HG03135 (cell line): ENCODE measurements at regions not wholly inside any gene's neighbourhood (a gene's known extent, or its start where the extent isn't known, plus 50 kb on each side); places are given as distances from the start of the nearest gene placed in this dataset.
"Not testable (repeated sequence)": the region's sequence is repeated elsewhere in the genome, so short reads cannot be mapped to it uniquely, and the experiment has no call there.

Experiments used
- ATAC-seq: cut with Tn5 transposase; IDR thresholded peaks from one replicate; pipeline ENCODE4 v1.9.1; 2021; ENCODE audit warnings: mild to moderate bottlenecking, moderate library complexity; ENCODE audit not compliant: unreplicated experiment

GRCh38 chr6:149127212-149127611 is 190.3 kb upstream of the TAB2 start:
- ATAC-seq, result no peak

DNA sequence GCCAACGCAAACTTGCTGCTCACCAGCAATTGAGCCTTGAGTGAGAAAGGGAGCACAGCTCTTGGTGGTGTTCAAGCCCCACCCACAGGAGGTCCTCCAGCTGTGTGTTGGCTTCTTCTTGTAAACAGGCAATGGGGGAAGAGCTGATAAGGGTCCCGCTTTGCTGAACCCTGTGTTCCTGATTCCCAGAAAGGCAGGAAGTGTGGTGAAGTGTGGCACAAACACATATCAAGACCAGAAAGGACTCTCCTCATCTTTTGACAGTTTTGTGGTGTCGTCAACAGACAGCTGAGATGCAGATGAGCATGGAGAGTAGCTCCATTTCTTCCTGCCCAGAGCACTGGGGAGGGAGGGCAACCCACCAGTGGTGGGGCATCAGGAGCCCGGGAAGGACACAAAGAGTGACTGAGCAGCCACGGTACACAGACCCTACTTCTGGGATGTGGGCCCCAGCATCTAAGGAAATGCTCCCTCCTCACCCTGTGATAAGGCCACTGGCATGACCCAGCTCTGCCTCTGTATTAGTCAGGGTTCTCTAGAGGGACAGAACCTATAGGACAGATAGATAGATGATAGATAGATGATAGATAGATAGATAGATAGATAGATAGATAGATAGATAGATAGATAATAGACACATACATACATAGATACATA is 188.9 kb upstream of the TAB2 start:
- ATAC-seq, result no peak

- peak; percentile 62 for ATAC-seq
These were observed 188.0 kb upstream of the TAB2 start for GRCh38 chr6:149129371-149130077.

GRCh38 chr6:149130090-149130489 is 187.4 kb upstream of the TAB2 start:
- ATAC-seq, result no peak

DNA sequence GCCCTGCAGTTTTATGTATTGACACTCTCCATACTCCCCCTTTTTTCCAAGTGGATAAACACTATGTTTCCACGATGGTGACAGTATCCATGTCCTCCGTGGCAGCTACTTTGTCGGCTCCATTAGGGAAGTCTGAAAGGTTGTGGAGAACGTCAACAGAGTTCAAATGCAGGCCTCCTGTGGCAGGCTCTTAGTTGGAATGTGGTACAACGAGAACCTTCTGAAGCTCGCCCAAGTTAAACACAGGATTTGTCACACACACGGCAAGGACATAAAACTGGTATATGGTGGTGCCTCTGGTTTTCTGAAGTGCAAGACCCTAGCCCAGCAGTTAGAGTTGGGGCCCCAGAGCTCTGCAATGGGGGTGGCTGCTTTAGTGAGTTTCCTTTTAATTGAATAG is 187.0 kb upstream of the TAB2 start:
- no peak for ATAC-seq

DNA sequence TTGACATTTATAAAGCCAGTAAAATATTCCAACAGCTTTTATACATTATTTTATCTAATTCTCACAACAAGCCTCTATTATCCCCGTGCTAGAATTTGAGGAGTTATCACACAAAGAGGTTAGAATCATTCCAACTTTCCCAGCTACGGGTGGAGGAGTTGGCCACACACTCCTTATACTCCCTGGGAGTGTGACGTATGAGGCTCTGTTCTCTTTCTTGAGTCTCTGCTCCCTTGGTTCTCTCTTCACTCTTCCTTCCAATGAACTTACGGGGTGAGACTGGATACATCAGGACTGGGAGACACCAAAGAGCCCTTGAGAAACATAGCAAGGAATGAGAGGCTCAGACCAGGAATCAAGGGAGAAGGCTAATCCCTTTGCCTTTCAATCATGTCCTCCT is 185.6 kb upstream of the TAB2 start:
- no peak for ATAC-seq

- ATAC-seq, result no peak
These were observed 185.2 kb upstream of the TAB2 start for GRCh38 chr6:149132336-149132735.

DNA sequence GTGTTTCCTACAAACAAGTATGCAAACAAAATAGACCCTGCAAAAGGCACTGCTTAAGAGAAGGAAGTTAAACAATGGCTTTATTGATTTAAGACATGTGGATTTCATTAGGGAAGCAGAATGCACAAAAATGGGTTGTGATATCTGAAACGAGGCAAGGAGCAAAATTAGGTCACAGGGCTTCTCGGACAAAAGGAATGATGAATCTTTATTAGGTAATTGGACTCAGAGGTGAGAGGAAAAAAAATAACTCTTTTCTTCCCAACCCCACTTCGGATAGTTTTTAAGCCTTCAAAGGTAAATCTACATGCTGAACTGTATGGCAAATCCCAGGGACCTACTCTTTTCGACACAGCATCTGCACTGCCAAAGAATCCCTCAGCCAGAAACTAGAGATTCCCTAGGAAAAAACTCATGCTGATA is 183.0 kb upstream of the TAB2 start:
- no peak for ATAC-seq

DNA sequence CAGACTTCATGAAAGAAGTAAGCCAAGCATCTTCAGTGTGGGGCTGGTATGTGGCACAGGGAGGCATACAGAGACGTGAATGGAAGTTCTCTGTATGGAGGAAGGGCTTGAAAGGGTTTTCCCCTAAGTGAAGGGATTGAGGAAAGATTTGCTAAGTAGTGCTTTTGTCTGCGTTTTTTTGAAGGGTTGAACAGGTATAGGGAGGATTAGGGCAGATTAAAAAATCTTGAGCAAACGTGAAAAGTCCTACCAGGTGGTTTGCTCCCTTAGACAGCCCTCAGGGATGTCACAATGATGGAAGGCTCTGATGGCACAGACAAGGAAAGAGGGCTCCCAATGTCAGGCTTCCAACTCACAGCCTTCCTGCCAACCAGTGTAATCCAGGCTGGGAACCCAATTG is 181.7 kb upstream of the TAB2 start:
- no peak for ATAC-seq

GRCh38 chr6:149136273-149136912 is 181.1 kb upstream of the TAB2 start:
- ATAC-seq, result no peak

- no peak for ATAC-seq
These were observed 180.6 kb upstream of the TAB2 start for GRCh38 chr6:149136913-149137286.

DNA sequence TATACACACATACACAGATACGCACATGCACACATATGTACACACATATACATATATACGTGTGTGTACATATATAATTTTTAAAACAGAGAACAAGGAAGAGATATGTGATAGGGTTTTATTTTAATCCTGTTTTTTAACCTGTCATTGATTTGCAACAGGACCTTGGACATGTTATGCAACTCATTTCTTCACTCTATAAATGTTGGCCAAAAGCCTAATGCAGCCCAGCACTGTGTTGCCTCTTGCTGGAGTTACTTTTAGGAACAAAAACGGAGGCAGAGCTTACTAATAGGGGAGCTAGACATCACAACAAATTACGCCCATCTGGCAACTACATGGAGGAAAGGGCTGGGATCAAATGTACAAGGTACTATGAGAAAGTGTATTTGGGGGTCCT is 179.9 kb upstream of the TAB2 start:
- ATAC-seq, result no peak

- no peak for ATAC-seq
These were observed 179.4 kb upstream of the TAB2 start for GRCh38 chr6:149138089-149138488.

DNA sequence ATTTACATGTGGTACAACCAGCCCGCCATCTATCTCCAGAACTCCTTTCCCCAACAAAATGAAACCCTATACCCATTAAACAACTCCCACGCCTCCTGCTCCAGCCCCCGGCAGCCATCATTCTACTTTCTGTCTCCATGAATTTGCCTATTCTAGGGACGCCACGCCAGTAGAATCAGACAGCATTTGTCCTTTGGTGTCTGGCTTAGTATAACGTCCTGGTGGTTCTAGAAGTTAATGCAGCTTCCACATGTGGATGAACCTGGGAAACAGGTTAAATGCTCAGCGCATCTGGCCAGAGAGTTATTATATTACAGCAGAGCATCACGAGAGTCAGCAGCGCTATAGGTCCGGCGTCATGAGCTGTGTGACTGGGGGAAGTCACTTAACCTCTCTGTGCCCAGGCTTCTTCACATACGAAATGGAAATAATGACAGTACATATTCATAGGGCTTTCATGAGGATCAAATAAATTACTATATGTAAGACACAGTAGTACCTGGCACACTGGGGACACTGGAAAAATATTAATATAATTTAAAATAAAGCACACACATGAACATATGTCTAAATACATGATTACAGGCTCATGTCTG is 178.7 kb upstream of the TAB2 start:
- no peak for ATAC-seq

DNA sequence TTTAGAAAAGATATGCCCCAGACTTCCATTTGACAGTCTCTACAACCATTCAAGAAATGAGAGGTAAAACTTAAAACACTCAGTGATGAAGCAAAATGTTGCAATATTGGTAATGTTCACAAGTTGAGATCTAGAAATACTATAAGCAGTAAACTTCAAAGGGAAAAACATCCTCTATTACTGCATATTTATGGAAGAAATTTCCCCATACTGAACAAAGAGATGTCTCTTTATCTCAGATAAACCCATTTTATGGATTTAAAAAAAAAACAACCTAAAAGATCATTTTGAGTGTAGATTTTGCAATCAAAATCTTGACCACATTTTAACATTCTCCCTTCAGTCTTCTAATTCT is 177.8 kb upstream of the TAB2 start:
- no peak for ATAC-seq

GRCh38 chr6:149140137-149140909 is 177.2 kb upstream of the TAB2 start:
- ATAC-seq, result peak; percentile 71

GRCh38 chr6:149140910-149141290 is 176.6 kb upstream of the TAB2 start:
- ATAC-seq, result peak; percentile 47

DNA sequence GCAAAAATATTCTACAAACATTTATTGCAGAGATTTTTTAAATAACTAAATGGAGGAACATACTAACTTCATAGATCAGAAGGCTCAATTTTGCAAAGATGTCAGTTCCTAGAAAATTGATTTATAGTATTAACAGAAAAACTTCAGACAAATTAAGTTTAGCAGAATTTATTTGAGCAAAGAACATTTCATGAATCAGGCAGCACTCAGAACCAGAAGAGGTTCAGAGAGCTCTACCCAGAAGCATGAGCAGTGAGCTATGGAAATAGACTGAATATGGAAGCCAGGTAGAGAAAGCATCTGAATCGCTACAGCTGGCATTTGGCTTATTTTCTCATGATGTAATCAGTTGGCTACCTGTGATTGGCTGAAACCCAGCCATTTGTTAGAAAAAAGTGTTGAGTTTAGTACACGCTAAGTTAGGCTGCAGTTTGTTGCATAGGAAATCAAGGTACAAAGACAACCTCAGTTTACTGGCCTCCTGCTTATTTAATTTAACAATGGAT is 174.5 kb upstream of the TAB2 start:
- ATAC-seq, result no peak

- ATAC-seq, result not testable (repeated sequence)
These were observed 171.7 kb upstream of the TAB2 start for GRCh38 chr6:149145800-149146199.

GRCh38 chr6:149147195-149147594 is 170.3 kb upstream of the TAB2 start:
- no peak for ATAC-seq
